ENCODE measurements at regions not wholly inside any gene's neighbourhood (a gene's known extent, or its start where the extent isn't known, plus 50 kb on each side); places are given as distances from the start of the nearest gene placed in this dataset.

DNA sequence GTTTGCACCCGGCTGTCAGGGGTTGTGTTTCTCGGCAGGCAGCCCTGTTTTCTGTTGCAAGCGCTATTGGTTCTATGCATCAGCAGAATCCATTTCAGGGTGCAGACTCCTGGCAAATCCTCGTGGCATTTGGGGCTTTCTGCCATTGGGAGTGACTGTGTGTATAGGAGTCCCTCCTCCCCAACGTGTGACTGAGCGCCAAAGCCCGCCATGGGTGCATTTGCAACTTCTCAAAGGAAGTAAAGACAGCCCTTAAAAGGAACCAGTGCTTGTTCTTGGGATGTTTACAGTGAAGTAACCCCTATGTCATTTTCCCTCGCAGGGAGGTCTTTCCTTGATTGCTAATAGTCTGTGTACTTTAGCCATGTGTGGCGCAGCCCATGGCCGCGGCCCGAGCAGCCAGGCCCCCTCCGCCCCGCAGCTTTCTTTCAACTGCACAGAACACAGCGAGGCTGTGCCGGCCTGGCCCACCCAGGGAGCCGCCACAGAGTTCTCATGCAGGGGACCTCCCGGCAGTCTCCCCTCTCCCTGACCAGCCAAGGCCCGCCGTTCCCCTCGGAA lies 175.6 kb downstream of the HSD17B3 start:
- TF ChIP-seq, protein P1, sequence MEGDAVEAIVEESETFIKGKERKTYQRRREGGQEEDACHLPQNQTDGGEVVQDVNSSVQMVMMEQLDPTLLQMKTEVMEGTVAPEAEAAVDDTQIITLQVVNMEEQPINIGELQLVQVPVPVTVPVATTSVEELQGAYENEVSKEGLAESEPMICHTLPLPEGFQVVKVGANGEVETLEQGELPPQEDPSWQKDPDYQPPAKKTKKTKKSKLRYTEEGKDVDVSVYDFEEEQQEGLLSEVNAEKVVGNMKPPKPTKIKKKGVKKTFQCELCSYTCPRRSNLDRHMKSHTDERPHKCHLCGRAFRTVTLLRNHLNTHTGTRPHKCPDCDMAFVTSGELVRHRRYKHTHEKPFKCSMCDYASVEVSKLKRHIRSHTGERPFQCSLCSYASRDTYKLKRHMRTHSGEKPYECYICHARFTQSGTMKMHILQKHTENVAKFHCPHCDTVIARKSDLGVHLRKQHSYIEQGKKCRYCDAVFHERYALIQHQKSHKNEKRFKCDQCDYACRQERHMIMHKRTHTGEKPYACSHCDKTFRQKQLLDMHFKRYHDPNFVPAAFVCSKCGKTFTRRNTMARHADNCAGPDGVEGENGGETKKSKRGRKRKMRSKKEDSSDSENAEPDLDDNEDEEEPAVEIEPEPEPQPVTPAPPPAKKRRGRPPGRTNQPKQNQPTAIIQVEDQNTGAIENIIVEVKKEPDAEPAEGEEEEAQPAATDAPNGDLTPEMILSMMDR (conservative IDR thresholded peaks at IDR 0.05; ENCODE audit: low read depth, low read length) = no peak
- H3K4me3 ChIP-seq (ENCODE audit: low read depth, low read length) = no peak overlapping the region

DNA sequence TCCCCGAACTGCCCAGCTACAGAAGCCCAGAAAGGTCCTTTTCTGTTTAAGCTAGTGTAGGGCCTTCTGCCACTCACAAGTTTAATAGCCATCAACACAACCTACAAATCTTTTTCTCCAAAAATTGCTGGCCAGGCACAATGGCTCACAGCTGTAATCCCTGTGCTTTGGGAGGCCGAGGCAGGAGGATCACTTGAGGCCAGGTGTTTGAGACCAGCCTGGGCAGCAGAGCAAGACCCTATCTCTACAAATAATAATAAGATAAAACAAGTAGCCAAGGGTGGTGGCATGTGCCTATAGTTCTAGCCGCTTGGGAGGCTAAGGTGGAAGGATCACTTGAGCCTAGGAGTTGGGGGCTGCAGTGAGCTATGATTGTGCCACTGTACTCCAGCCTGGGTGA lies 176.4 kb downstream of the HSD17B3 start:
- TF ChIP-seq, protein P1 (conservative IDR thresholded peaks at IDR 0.05; ENCODE audit: low read depth, low read length) = no peak
- H3K4me3 ChIP-seq (ENCODE audit: low read depth, low read length) = no peak overlapping the region
- no peak for DNase-seq (ENCODE audit: low read depth)

More for the DNA sequence above, 175.6 kb downstream of the HSD17B3 start:
- DNase-seq (ENCODE audit: low read depth) = peak; percentile 44

- peak; percentile 94 for DNase-seq (ENCODE audit: low read depth)
- no peak overlapping the region for H3K4me3 ChIP-seq (ENCODE audit: low read depth, low read length)
- TF ChIP-seq, protein P1 (conservative IDR thresholded peaks at IDR 0.05; ENCODE audit: low read depth, low read length) = no peak
These were observed 179.2 kb downstream of the HSD17B3 start for GRCh38 chr9:96122751-96123150.

GRCh38 chr9:96122282-96122681 lies 179.7 kb downstream of the HSD17B3 start:
- no peak overlapping the region for H3K4me3 ChIP-seq (ENCODE audit: low read depth, low read length)
- TF ChIP-seq, protein P1 (conservative IDR thresholded peaks at IDR 0.05; ENCODE audit: low read depth, low read length) = no peak

GRCh38 chr9:96121136-96121535 lies 180.8 kb downstream of the HSD17B3 start:
- TF ChIP-seq, protein P1 (conservative IDR thresholded peaks at IDR 0.05; ENCODE audit: low read depth, low read length) = no peak
- DNase-seq (ENCODE audit: low read depth) = no peak
- no peak overlapping the region for H3K4me3 ChIP-seq (ENCODE audit: low read depth, low read length)

More at GRCh38 chr9:96122282-96122681, 179.7 kb downstream of the HSD17B3 start:
- DNase-seq (ENCODE audit: low read depth) = no peak

DNA sequence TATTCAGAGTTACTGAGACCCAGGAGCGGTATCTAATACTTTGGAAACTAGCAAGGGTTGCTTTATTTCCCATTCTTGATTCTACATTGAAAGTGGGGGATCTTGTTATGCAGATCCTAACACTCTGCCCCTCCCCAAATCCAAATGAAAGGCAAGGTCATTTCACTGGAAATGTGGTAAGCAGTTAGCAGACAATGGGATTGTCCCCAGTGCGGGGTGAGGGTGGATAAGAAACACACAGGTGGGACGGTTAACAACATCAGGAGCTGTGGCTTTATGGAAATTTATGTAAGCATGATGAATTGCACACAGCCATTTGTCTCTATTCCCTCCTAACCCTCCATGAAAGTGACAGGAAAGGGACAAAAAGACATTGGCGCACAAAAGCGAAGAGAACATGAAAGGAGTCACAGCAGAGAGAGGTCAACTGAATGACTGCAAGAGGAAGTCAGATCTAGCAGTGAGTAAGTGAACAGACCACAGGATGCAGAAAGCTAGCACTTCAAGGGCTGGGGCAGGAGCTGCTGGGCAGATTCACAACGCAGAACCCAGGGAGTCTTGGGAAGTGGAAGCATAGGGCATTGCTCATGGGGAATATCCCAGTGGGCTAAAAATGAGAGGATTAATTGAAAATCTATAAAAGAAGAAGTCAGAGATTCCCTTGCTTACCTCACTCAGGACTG lies 184.4 kb downstream of the HSD17B3 start:
- peak; percentile 22 for DNase-seq (ENCODE audit: low read depth)
- TF ChIP-seq, protein P1 (conservative IDR thresholded peaks at IDR 0.05; ENCODE audit: low read depth, low read length) = no peak
- H3K4me3 ChIP-seq (ENCODE audit: low read depth, low read length) = no peak overlapping the region

Measured in choroid plexus epithelial cell (primary cell).